ENCODE measurements at regions not wholly inside any gene's neighbourhood (a gene's known extent, or its start where the extent isn't known, plus 50 kb on each side); places are given as distances from the start of the nearest gene placed in this dataset.
"Not testable (repeated sequence)": the region's sequence is repeated elsewhere in the genome, so short reads cannot be mapped to it uniquely, and the experiment has no call there.

- Histone ChIP-seq H3K79me2 (ENCODE audit: control insufficient read depth, insufficient read depth, low read length) (no peaks in the 10 kb centered on the region), H3K27ac (ENCODE audit: low read depth, low read length) (no peak overlapping the region), H3K4me1 (ENCODE audit: control insufficient read depth, low read depth, low read length) (no peaks in the 10 kb centered on the region), H3K79me1 (ENCODE audit: low read length) (no peaks in the 10 kb centered on the region), H3K23ac (ENCODE audit: low read length) (no peak overlapping the region), H3K27me3 (ENCODE audit: insufficient read depth, low read length, poor library complexity) (no peaks in the 10 kb centered on the region), H2BK120ac (ENCODE audit: low read depth, low read length) (no peak overlapping the region), H3K4me2 (ENCODE audit: low read length) (no peak overlapping the region), H4K5ac (ENCODE audit: low read length) (no peak overlapping the region), H2BK15ac (replicated peaks; ENCODE audit: low read depth) (no peak overlapping the region), H2BK5ac (ENCODE audit: low read length) (no peak overlapping the region), H3K4me3 (ENCODE audit: low read length) (no peak overlapping the region), H2AK5ac (ENCODE audit: low read length) (no peak overlapping the region), H3K18ac (ENCODE audit: low read length) (no peak overlapping the region), H3K4ac (ENCODE audit: low read depth, low read length) (no peak overlapping the region), H3K9ac (ENCODE audit: low read length) (no peak overlapping the region), H3K56ac (ENCODE audit: low read length) (no peak overlapping the region), H3K36me3 (ENCODE audit: control insufficient read depth, insufficient read depth, low read length) (no peaks in the 10 kb centered on the region), H4K8ac (ENCODE audit: low read depth, low read length) (no peak overlapping the region)
- no CpG with 5 or more reads among the region's 2 CpGs for WGBS (ENCODE audit: extremely low coverage, insufficient coverage, low lambda C conversion rate)
- peak; percentile 0 for DNase-seq
These were observed 63.4 kb downstream of the DCAF12L1 start for GRCh38 chrX:126489116-126489695.

DNA sequence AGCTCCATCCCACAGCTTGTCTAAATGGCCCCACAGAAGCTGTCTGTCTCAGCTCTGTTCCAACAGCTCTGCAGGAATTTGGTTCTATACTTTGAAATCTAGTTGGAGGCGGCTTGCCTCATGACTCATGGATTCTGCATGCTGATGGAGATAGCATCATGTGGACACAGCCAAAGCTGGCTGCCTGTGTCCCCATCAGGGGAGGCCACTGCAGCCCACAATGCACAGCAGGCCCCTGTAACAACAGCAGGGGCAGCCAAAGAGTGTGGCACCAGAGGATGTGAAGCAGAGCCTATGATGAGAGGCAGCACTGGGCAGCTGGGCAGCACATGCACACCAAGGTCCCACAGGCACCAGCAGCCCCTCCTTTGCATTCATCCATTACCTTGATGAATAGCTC, 67.2 kb downstream of the DCAF12L1 start:
- Histone ChIP-seq H3K4me2 (ENCODE audit: low read length) (no peak overlapping the region), H3K4ac (ENCODE audit: low read depth, low read length) (no peak overlapping the region)

GRCh38 chrX:126481916-126482315, 70.7 kb downstream of the DCAF12L1 start:
- Histone ChIP-seq H3K18ac (ENCODE audit: low read length) (no peak overlapping the region), H3K56ac (ENCODE audit: low read length) (no peak overlapping the region), H3K79me1 (ENCODE audit: low read length) (no peaks in the 10 kb centered on the region), H2AK5ac (ENCODE audit: low read length) (no peak overlapping the region), H4K8ac (ENCODE audit: low read depth, low read length) (no peak overlapping the region), H3K4me2 (ENCODE audit: low read length) (no peak overlapping the region), H2BK15ac (replicated peaks; ENCODE audit: low read depth) (no peak overlapping the region), H3K23ac (ENCODE audit: low read length) (no peak overlapping the region), H3K9ac (ENCODE audit: low read length) (no peak overlapping the region), H3K4me3 (ENCODE audit: low read length) (no peak overlapping the region), H4K5ac (ENCODE audit: low read length) (no peak overlapping the region), H3K79me2 (ENCODE audit: control insufficient read depth, insufficient read depth, low read length) (no peaks in the 10 kb centered on the region), H3K27ac (ENCODE audit: low read depth, low read length) (no peak overlapping the region), H3K36me3 (ENCODE audit: control insufficient read depth, insufficient read depth, low read length) (no peaks in the 10 kb centered on the region), H3K4ac (ENCODE audit: low read depth, low read length) (no peak overlapping the region), H2BK5ac (ENCODE audit: low read length) (no peak overlapping the region), H2BK120ac (ENCODE audit: low read depth, low read length) (no peak overlapping the region), H3K27me3 (ENCODE audit: insufficient read depth, low read length, poor library complexity) (no peaks in the 10 kb centered on the region), H3K4me1 (ENCODE audit: control insufficient read depth, low read depth, low read length) (no peaks in the 10 kb centered on the region)
- no CpG with 5 or more reads among the region's 1 CpG for WGBS (ENCODE audit: extremely low coverage, insufficient coverage, low lambda C conversion rate)
- DNase-seq = no peak

More for the DNA sequence above, 67.2 kb downstream of the DCAF12L1 start:
- Histone ChIP-seq H4K8ac (ENCODE audit: low read depth, low read length) (no peak overlapping the region), H3K27ac (ENCODE audit: low read depth, low read length) (no peak overlapping the region), H2AK5ac (ENCODE audit: low read length) (no peak overlapping the region), H3K56ac (ENCODE audit: low read length) (no peak overlapping the region), H3K4me1 (ENCODE audit: control insufficient read depth, low read depth, low read length) (no peaks in the 10 kb centered on the region), H3K79me1 (ENCODE audit: low read length) (no peaks in the 10 kb centered on the region), H3K79me2 (ENCODE audit: control insufficient read depth, insufficient read depth, low read length) (no peaks in the 10 kb centered on the region), H2BK5ac (ENCODE audit: low read length) (no peak overlapping the region), H3K18ac (ENCODE audit: low read length) (no peak overlapping the region), H3K36me3 (ENCODE audit: control insufficient read depth, insufficient read depth, low read length) (no peaks in the 10 kb centered on the region), H4K5ac (ENCODE audit: low read length) (no peak overlapping the region), H2BK15ac (replicated peaks; ENCODE audit: low read depth) (no peak overlapping the region), H2BK120ac (ENCODE audit: low read depth, low read length) (no peak overlapping the region), H3K9ac (ENCODE audit: low read length) (no peak overlapping the region), H3K4me3 (ENCODE audit: low read length) (no peak overlapping the region), H3K27me3 (ENCODE audit: insufficient read depth, low read length, poor library complexity) (no peaks in the 10 kb centered on the region), H3K23ac (ENCODE audit: low read length) (no peak overlapping the region)
- DNase-seq = peak; percentile 51
- WGBS (ENCODE audit: extremely low coverage, insufficient coverage, low lambda C conversion rate) = no CpG with 5 or more reads among the region's 1 CpG

GRCh38 chrX:126459896-126460826, 92.5 kb downstream of the DCAF12L1 start:
- not testable (repeated sequence) for H3K4ac ChIP-seq (ENCODE audit: low read depth, low read length); H4K5ac ChIP-seq (ENCODE audit: low read length); H3K9ac ChIP-seq (ENCODE audit: low read length); H3K4me2 ChIP-seq (ENCODE audit: low read length); H4K8ac ChIP-seq (ENCODE audit: low read depth, low read length); H2AK5ac ChIP-seq (ENCODE audit: low read length); H3K36me3 ChIP-seq (ENCODE audit: control insufficient read depth, insufficient read depth, low read length); H2BK5ac ChIP-seq (ENCODE audit: low read length); H3K18ac ChIP-seq (ENCODE audit: low read length); H3K23ac ChIP-seq (ENCODE audit: low read length); H3K79me2 ChIP-seq (ENCODE audit: control insufficient read depth, insufficient read depth, low read length); H3K4me1 ChIP-seq (ENCODE audit: control insufficient read depth, low read depth, low read length); H2BK120ac ChIP-seq (ENCODE audit: low read depth, low read length); H3K79me1 ChIP-seq (ENCODE audit: low read length); H3K27me3 ChIP-seq (ENCODE audit: insufficient read depth, low read length, poor library complexity); H3K27ac ChIP-seq (ENCODE audit: low read depth, low read length); H2BK15ac ChIP-seq (replicated peaks; ENCODE audit: low read depth); H3K4me3 ChIP-seq (ENCODE audit: low read length)
- WGBS (ENCODE audit: extremely low coverage, insufficient coverage, low lambda C conversion rate) = no CpG with 5 or more reads among the region's 29 CpGs
- peak overlapping the region; percentile 49 for H3K56ac ChIP-seq (ENCODE audit: low read length)
- DNase-seq = peak; percentile 32

DNA sequence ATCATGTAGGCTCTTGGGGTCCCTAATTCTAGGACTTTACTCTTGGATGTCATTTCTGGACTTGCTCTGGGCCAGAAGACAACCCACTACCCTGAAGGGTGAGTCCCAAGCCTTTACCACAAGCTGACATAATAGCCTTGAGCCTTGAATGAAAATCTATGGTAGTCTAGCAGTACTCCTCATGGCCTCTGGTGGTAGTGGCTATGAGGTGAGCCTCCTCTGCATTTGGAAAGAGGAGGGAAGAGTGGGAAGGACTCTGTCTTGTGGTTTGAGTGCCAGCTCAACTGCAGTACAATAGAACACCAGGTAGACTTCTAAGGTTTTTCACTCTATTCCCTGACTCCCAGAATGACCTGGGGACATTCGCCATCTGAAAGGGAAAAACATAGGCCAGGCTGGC, 96.5 kb downstream of the DCAF12L1 start:
- Histone ChIP-seq H3K9ac (ENCODE audit: low read length) (no peak overlapping the region), H2BK15ac (replicated peaks; ENCODE audit: low read depth) (no peak overlapping the region), H2BK120ac (ENCODE audit: low read depth, low read length) (no peak overlapping the region), H3K4me3 (ENCODE audit: low read length) (no peak overlapping the region), H3K27ac (ENCODE audit: low read depth, low read length) (no peak overlapping the region), H3K4me1 (ENCODE audit: control insufficient read depth, low read depth, low read length) (no peaks in the 10 kb centered on the region), H3K36me3 (ENCODE audit: control insufficient read depth, insufficient read depth, low read length) (no peaks in the 10 kb centered on the region), H3K4me2 (ENCODE audit: low read length) (no peak overlapping the region), H2BK5ac (ENCODE audit: low read length) (no peak overlapping the region), H4K8ac (ENCODE audit: low read depth, low read length) (no peak overlapping the region), H3K27me3 (ENCODE audit: insufficient read depth, low read length, poor library complexity) (no peaks in the 10 kb centered on the region), H3K79me1 (ENCODE audit: low read length) (no peaks in the 10 kb centered on the region), H3K23ac (ENCODE audit: low read length) (no peak overlapping the region), H3K18ac (ENCODE audit: low read length) (no peak overlapping the region), H3K79me2 (ENCODE audit: control insufficient read depth, insufficient read depth, low read length) (no peaks in the 10 kb centered on the region), H2AK5ac (ENCODE audit: low read length) (no peak overlapping the region), H3K4ac (ENCODE audit: low read depth, low read length) (no peak overlapping the region), H4K5ac (ENCODE audit: low read length) (no peak overlapping the region), H3K56ac (ENCODE audit: low read length) (no peak overlapping the region)
- WGBS (ENCODE audit: extremely low coverage, insufficient coverage, low lambda C conversion rate) = no CpG with 5 or more reads among the region's 1 CpG
- DNase-seq = peak; percentile 6
